Ovary (tissue), 3 donors: ENCODE measurements at regions not wholly inside any gene's neighbourhood (a gene's known extent, or its start where the extent isn't known, plus 50 kb on each side); places are given as distances from the start of the nearest gene placed in this dataset.

ENCODE experiments used
- EP300 ChIP-seq: sonication (generic); formaldehyde crosslinking; IDR thresholded peaks from one replicate; pipeline ENCODE4 v1.6.1; 2017; ENCODE audit warnings: antibody characterized with exemption
- POLR2A ChIP-seq: fragments of 450-650 bp; IDR thresholded peaks from one replicate; pipeline ENCODE4 v1.6.1; 2017; ENCODE audit warnings: antibody characterized with exemption, mild to moderate bottlenecking, moderate library complexity
- TF ChIP-seq, protein P1 (sequence below), 3 donors: fragments of 450-650 bp in 2 of 3; fragments of 200-600 bp in 1 of 3; IDR thresholded peaks; one replicate each; pipeline versions ENCODE4 v1.5.1 to v1.8.0; 2016 to 2022; ENCODE audit warnings: antibody characterized with exemption in 3 of 3, mild to moderate bottlenecking in 1 of 3
- donor health status: DM: no; HTN: no; CAD: no.

DNA sequence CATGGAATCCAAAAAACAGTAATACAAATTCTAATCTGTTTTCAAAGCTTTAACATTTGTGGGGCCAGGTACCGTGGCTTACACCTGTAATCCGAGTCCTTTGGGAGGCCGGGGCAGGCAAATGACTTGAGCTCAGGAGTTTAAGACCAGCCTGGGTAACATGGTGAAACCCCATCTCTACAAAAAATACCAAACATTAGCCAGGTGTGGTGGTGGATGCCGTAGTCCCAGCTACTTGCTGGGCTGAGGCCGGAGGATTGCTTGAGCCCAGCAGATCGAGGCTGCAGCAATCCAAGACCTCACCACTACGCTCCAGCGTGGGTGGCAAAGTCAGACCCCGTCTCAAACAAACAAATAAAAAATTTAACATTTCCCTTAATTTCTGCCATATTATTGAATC, 74.3 kb upstream of the SALL3 start:
- TF ChIP-seq, protein P1, sequence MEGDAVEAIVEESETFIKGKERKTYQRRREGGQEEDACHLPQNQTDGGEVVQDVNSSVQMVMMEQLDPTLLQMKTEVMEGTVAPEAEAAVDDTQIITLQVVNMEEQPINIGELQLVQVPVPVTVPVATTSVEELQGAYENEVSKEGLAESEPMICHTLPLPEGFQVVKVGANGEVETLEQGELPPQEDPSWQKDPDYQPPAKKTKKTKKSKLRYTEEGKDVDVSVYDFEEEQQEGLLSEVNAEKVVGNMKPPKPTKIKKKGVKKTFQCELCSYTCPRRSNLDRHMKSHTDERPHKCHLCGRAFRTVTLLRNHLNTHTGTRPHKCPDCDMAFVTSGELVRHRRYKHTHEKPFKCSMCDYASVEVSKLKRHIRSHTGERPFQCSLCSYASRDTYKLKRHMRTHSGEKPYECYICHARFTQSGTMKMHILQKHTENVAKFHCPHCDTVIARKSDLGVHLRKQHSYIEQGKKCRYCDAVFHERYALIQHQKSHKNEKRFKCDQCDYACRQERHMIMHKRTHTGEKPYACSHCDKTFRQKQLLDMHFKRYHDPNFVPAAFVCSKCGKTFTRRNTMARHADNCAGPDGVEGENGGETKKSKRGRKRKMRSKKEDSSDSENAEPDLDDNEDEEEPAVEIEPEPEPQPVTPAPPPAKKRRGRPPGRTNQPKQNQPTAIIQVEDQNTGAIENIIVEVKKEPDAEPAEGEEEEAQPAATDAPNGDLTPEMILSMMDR (IDR thresholded peaks at IDR 0.05), result no peak
- TF ChIP-seq POLR2A (no peak), EP300 (no peak)
